Fibroblast of mammary gland (primary cell): ENCODE measurements at regions not wholly inside any gene's neighbourhood (a gene's known extent, or its start where the extent isn't known, plus 50 kb on each side); places are given as distances from the start of the nearest gene placed in this dataset.

Experiments
- DNase-seq: peaks from one replicate; pipeline ENCODE4 v3.0.0-alpha.2; 2010; ENCODE audit warnings: low read depth
- H3K4me3 ChIP-seq: 2 replicates; pipeline ENCODE4 v1.5.1; 2011; ENCODE audit warnings: low read depth, mild to moderate bottlenecking, low read length, moderate library complexity; ENCODE audit not compliant: control insufficient read depth
- TF ChIP-seq, protein P1 (sequence below): conservative IDR thresholded peaks from 2 replicates; pipeline ENCODE4 v1.5.1; 2011; ENCODE audit warnings: low read depth, low read length, inconsistent platforms; ENCODE audit not compliant: control insufficient read depth, insufficient read depth

DNA sequence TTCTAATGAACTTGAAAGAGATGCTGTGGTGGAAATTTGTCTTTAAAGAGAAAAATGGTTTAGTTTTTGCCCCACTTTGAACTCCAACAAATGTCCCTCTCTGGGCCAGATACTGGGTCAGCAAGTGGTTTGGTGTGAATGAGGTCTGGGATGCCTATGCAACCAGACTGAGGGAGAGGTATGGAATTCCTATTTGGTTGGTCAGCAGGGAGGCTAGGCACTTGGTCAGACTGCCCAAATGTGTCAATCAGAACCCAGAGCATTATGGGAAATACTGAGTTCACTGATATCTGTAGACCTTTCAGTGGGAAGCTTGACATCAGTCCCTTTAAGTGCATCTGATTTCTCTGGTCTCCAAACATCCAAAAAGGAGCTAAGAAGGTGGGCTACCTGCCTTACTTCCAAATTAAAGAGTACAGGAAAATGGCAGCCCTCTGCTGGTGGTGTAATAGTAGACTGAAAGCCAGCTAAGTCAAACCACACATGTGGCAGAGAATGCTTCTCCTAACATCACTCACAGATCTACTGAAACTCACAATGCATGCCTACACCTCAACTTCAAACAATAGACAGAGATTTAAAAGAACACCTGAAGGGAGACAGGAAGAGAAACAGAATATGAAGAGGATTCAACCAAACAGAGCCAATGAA, 510.1 kb downstream of the PLA2G4A start:
- no peak overlapping the region for H3K4me3 ChIP-seq
- no peak for DNase-seq
- TF ChIP-seq, protein P1, sequence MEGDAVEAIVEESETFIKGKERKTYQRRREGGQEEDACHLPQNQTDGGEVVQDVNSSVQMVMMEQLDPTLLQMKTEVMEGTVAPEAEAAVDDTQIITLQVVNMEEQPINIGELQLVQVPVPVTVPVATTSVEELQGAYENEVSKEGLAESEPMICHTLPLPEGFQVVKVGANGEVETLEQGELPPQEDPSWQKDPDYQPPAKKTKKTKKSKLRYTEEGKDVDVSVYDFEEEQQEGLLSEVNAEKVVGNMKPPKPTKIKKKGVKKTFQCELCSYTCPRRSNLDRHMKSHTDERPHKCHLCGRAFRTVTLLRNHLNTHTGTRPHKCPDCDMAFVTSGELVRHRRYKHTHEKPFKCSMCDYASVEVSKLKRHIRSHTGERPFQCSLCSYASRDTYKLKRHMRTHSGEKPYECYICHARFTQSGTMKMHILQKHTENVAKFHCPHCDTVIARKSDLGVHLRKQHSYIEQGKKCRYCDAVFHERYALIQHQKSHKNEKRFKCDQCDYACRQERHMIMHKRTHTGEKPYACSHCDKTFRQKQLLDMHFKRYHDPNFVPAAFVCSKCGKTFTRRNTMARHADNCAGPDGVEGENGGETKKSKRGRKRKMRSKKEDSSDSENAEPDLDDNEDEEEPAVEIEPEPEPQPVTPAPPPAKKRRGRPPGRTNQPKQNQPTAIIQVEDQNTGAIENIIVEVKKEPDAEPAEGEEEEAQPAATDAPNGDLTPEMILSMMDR, result no peak

DNA sequence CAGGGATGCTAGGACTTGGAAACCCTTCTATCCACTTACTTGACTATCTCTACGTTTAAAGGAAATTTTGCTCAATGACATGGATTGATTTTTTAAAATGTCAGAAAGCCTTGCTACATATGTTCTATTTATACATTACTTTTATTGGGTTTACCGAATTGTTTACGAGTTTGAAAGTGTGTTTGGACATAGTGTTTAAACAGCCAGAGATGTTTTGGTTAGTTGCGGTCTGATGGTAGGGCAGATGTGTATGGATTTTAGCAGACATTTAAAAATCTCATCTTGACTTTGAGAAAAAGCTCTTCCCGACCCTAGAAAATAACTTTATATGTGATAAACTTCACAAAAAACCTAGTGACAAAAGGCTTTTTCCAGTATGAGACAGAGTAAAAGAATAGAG, 513.7 kb downstream of the PLA2G4A start:
- no peak overlapping the region for H3K4me3 ChIP-seq
- TF ChIP-seq, protein P1, result no peak
- DNase-seq, result no peak

DNA sequence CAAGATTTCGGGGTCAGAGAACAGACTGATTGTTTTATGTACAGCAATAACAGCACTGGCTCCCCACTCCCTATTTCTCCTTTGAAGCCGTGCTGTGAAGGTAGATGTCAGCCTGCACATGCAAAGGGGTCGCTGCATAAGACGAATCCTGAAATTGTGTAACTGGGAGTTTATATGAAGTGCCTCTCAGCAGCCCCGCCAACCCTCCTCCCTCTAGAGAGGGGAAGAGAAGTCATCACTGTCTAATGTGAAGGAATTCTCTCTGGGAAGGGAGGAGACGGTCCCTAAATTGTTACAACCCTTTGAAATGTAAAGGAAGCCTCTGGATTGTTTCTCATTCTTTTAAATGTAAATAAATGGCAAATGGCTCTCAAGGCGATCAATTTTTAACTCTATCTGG, 545.3 kb downstream of the PLA2G4A start:
- TF ChIP-seq, protein P1, result no peak
- DNase-seq, result no peak
- H3K4me3 ChIP-seq, result no peak overlapping the region

DNA sequence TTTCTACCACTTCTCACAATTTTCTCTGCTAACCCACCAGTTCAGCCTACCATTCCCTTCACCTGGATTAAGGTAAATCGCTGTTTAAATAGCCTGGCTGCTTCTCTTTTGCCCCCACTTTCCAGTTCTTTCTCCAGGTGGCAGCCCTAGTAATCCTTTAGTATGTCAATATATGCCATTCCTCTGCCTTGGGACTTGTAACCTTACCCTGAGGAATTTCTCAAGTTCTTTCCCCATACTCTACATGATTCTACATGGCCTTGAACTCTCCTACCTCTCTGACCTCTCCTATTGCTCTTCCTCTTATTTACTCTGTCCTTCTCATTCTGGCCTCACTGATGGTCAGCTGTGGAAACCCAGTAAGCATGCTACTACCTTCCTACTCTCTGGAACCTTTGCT, 546.0 kb downstream of the PLA2G4A start:
- no peak overlapping the region for H3K4me3 ChIP-seq
- TF ChIP-seq, protein P1, result no peak
- DNase-seq, result no peak

DNA sequence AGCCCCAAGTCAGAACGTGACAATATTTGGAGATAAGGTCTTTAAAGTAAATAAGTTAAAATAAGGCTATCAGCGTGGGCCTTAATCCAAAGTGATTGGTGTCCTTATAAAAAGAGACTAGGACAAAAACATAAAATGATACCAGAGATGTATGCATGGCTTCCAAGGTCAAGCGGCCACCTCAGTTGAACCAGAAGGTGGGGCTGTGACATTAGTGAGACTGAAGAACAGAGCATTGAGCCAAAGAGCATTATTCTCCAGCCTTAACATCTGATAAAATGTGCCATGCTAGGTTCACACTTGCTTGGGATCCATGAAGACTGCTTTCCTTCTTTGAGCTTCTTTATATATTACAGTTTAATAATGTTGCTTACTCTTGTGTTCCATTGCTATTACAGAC, 554.6 kb downstream of the PLA2G4A start:
- TF ChIP-seq, protein P1, result no peak
- no peak overlapping the region for H3K4me3 ChIP-seq
- no peak for DNase-seq

DNA sequence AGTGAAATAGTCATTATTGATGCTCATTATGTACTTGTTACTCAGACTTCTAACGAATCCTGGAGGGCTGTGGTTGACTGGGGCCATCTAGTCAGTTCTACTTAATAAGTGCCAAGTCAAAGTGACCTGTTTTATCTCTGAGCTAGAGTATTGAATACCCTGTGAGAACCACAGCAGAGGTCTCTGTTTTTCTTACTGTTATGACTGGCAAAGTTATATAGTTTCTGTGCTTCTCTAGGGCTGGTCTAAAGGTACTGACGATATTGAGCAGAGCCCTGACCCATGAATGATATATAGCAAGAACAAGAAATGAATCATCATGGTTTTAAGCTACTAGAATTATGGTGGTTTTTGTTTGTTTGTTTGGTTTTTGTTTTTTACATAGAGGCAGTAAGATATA, 555.8 kb downstream of the PLA2G4A start:
- no peak overlapping the region for H3K4me3 ChIP-seq
- TF ChIP-seq, protein P1, result no peak
- no peak for DNase-seq
